HG03521 (cell line): ENCODE measurements at regions not wholly inside any gene's neighbourhood (a gene's known extent, or its start where the extent isn't known, plus 50 kb on each side); places are given as distances from the start of the nearest gene placed in this dataset.

ENCODE experiments used
- ATAC-seq: cut with Tn5 transposase; IDR thresholded peaks from one replicate; pipeline ENCODE4 v1.9.1; 2021; ENCODE audit warnings: mild to moderate bottlenecking, moderate library complexity; ENCODE audit not compliant: unreplicated experiment

DNA sequence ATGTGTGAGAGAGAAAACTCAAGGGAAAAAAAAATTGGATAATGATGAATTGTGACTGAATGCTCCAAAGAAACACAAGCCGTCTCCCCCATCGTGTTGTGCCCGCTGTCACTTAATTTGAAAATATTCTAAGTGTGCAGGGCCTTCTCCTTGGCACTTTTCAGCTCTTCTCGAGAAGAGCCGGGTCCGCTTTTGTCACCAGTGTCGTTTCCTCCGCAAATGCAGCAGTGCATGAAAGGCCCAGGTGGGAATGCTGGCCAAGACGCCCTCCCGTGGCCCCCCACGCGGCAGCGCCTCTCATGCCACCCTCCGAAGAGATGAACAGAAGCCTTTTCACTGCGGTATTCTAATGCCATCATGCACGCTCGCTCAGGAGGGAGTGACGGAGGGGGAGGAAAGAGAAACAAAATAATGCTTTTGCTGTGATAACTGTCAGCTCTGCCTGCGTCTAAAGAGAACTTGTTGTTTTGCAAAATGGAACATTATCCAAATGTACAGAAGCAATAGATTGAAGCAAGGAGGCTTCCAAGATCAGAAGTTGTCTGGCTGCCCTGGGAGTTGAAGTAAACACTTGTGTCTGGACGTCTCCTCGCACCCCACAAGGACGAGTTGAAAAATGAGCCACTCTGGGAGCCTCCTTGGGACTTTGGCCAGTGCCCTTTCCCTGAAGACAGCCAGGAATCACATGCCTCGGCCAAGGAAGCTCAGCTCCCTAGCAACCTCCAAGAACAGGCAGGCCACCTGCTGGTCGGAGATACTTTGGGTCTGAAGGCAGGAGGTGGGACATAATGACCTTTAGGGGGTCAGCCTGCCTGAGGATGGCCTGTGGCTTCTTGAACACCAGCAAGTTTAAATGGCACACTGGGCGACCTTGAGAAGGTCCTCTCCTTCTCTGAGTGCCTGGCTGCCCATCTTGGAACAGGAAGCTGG is 166.1 kb upstream of the ZC3H12A start:
- ATAC-seq = no peak

DNA sequence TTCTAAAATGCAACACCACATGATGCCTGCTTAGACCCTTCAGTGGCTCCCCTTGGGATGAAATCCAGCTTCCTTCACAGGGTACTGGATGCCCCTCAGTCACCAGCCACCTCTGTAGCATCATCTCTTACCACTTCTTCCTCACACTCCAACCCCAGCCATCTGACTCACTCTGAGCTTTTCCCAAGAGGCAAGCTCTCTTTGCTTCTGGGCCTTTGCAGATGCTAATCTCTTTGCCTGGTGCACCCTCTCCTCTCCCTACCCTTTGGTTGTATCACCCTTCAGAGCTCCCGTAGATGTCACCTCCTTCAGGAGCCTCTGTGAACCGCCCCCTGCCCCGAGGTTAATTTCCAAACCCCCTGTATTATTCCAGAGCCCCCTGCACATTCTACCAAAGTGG is 164.8 kb upstream of the ZC3H12A start:
- no peak for ATAC-seq

GRCh38 chr1:37310064-37310463 is 164.3 kb upstream of the ZC3H12A start:
- ATAC-seq = no peak

DNA sequence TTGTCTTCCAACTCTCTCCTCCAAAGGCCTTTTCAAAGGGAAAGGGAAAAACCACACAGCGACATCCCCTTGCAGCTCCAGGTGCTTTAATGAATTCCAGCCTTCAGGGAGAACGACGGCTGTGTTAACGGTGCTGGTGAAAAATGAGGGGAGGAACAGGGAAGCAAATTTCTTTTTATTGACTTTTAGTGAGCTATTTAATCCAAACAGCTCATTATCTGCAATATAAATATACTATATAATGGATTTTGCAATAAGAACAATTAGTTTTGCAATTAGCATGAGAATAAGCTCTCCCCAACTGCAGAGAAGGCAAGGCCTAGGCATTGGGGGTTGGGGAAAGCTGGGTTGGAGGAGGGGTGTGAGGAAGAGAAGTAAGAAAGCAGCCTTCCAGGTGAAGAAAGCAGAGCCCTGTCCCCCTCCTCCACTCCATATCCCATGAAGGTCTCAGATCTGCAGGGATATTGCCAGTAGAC is 159.0 kb upstream of the ZC3H12A start:
- ATAC-seq = no peak

DNA sequence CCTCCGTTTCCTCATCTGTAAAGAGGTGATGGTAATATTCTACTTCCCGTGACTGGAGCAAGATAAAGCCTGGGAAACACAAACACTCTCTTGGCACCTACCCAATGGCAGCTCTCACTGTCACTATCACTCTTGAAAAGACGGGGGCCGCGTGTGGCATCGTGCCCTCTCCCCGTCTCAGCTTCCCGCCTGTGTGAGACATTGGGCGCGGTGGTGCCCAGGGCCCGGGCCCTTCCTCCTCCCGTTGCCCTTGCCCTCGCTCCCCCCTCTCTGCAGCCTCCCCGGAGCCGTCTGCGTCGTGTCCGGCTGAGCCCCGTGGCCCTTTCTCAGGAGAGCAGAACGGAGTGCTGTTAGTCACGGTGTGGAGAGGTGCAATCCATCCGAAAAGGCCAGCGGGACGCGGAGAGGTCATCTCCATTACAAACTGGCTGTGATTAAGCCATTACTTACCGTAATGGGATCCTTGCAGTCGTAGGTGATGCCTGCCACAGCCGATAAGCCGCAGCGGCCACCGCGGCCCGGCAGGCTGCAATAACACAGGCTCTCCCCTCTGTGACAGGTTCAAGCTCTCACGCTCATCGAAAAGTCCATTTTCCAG is 156.4 kb upstream of the ZC3H12A start:
- no peak for ATAC-seq

DNA sequence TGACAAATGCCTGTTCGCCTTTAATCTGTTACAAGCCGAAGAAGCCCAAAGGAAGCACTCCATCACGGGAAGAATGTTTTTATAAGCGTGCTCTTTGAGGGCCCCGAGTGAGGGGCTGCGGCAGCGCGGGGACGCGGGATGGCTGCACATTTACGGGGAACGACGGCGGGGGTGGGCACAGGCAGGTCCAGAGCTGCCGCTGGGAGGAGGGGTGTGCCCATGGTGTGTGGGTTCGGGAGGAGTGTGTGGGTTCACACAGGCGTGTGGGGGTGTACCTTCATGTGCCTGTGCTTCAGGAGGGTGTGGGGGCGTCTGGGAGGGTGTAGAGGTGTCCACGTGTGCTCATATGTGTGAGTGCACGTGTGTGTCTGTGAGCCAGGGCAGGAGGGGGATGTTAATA is 155.9 kb upstream of the ZC3H12A start:
- no peak for ATAC-seq

DNA sequence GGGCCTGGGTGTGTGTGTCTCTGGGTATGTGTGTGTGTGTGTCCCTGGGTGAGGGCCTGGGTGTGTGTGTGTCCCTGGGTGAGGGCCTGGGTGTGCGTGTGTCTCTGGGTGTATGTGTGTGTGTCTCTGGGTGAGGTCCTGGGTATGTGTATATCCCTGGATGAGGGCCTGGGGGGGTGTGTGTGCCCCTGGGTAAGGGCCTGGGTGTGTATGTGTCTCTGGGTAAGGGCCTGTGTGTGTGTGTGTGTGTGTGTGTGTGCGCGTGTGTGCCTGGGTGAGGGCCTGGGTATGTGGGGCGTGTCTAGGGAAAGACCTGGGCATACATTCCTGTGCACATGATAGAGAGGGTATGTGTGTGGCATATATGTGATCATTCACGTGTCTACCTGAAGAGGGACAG is 155.1 kb upstream of the ZC3H12A start:
- ATAC-seq = no peak

DNA sequence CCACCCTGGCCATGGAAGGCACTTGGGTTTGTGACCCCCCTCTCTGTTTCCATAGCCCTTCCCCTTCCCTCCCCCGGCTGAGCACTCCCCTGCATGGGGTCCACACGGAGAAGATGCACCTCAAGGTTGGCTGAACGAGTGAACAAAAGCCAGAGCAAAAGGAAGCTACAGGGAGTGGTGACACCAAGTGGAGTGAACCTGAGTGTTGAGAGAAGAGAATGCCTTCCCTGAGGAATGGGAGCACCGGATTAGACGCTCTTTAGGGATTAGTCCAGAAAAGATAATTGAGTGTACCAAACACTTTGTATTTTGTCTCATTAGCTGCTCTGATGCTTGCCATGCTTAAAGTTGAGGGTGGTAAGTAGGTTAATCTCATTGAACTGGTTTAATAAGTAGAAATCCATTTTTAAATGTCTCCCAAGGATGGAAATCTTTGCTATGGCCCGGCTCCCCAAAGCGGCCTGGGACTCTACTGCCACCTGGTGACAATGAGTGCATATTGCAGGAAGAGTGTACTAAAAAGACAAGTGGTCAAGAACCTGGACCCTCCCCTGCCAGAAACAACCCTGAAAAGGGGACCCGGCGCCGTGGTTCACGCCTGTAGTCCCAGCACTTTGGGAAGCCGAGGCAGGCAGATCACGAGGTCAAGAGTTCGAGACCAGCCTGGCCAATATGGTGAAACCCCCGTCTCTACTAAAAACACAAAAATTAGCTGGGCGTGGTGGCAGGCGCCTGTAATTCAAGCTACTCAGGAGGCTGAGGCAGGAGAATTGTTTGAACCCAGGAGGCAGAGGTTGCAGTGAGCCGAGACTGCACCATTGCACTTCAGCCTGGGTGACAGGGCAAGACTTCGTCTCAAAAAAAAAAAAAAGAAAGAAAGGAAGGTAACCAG is 150.6 kb upstream of the ZC3H12A start:
- ATAC-seq = no peak

- no peak for ATAC-seq
These were observed 149.4 kb upstream of the ZC3H12A start for GRCh38 chr1:37325010-37325409.

DNA sequence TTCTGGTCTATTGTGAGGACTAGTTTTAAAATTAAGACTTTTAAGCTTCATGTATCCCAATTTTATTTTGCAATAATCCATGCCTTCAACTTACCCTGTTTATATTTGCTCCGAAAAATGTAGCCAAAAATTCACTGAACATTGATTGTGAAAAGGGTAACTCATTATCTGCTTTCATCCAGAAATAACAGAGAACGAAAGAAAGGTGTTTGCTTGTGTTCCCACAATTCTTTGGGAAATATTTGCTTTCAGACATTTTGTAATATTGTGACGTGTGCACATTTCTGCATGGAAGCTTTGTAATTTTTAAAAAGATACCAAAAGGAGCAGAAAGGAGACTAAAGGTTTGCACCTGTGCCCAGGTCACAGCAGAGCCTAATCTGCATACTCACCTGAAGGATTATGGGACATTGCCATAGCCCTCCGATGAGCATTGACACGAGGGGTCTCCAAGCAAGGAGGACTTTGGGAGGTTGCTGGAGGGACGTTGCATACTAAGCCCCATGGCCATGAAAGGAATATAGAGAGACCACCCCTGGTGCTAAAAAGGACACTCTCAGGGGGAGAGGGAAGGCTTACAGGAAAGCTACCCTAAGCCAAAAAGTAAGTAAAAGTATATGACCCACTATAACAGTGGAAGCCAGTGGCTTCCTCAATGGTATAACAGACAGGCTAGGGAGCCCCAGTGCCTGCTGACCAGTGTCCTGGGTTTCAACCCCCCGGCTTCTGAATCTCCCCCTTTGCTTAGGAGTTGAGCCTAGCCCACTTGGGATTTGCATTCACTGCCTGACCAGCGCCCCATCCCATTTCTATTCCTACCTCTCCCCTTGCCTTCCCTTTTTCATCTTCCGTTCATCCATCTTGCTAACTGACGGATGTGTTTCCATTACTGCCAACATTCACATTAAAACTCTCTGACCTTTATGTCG is 148.6 kb upstream of the ZC3H12A start:
- ATAC-seq = no peak

DNA sequence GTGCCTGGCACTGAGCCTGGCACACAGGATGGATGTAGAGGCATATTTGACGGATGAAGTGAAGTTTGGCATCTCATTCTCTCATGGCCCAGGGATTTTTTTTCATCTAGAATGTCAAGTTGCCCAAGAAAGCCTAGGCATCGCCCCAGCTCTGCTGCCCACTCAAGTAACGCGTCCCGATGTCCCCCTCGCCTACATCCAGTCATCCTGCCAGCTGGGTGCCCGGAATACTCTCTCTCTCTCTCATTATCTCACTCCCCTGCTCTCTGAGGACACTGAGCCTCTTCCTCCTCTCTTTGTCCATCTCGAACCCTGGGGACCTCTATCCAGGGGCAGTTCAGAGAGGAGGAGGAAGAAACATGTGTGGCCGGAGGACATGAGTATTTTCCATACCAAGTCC is 142.3 kb upstream of the ZC3H12A start:
- no peak for ATAC-seq

DNA sequence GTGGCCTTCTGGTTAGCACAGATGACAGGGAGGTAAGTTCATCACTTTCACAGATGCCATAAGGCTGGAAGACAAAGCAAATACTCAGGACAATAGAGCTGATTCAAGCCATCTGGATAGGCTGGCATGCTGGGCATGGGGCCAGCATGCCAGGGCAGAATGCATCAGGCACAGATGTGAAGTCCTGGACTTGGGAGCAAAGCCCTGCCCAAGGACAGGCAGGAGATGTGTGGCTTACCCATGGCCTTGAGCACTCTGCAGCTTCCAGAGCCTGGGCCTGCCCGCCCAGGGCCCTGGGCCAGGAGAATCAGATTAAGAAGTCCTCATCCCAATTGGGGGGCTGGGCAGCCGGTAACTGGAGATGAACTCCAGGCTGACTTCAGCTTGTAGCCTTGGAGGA is 135.7 kb upstream of the ZC3H12A start:
- ATAC-seq = no peak

GRCh38 chr1:37342736-37343135 is 131.6 kb upstream of the ZC3H12A start:
- ATAC-seq = no peak

DNA sequence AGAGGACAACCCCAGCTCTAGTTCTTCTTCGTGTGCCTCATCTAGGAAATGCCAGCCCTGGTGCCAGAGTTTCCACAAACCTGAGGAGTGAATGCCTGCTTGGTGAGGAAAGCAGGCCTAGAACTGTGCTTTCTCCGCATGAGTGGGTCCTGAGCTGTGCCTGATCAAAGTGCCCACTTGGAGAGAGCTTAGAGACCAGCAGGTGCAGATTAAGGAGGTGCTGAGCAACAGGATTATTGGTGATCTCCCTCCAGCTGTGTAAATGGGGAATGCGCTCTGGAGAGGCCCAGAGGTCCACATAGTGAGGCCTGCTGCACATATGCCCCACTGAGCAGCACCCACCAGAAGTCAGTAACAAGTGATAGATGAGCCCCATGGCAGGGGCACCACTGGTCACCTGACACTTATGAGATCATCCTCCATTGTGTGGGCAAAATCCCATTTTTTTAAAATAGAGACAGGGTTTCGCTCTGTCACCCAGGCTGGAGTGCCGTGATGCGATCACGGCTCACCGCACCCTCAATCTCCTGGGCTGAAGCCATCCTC is 127.2 kb upstream of the ZC3H12A start:
- no peak for ATAC-seq

DNA sequence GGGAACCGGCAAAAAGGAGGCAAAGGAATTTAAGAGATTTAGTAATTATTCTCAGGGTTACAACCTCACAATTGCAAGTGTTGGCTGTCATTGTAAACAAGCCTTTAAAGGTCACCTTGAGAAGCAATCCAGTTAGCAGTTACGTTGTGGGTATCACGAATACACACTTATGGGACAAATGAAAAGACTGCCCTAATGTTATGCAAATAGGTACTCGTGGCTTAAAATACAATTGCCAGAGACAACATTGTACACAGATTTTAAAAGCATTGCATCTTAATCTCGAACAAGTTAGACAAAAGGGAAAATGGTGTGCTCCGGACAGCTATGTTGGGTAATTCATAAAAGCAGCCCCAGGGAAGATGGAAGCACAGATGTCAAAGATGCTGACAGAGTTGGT is 120.5 kb upstream of the ZC3H12A start:
- ATAC-seq = no peak

GRCh38 chr1:37354876-37355650 is 119.3 kb upstream of the ZC3H12A start:
- no peak for ATAC-seq

DNA sequence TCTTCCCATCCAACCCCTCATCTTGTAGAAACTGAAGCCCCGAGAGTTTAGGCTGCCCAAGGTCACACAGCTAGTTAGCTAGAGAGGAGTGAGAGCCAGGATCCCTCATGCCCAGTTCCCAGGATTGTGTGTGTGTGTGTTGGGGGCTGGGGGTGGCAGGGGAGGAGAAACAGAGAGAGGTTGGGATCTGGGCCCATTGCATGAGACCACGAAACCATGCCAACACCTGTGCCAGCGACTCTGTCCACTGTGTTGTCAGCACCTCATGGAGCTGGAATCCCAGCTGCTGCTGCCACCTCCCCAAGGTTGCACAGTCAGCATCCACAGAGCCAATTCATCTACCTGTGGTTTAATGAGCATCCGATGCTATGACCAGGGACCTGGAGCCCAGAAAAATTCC is 115.4 kb upstream of the ZC3H12A start:
- no peak for ATAC-seq

DNA sequence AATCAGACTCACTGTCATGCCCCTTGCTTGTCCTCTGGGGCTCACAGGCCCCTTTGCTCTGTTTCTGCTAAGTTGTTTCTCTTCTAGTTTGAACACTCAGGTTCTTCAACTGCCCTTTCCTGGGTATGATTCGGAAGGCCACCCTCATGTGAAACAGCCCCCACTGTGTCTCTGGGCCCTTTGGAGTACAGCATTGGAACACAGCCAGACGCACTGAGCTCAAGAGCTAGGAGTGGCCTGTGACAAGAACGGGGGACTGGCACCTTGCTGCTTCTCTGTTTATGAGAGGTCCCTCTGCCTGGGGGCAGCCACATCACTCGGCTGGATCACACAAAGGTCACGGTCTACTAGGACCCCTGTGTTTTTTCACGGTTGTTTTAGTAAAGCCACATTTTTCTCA is 114.4 kb upstream of the ZC3H12A start:
- no peak for ATAC-seq
